ENCODE measurements at regions not wholly inside any gene's neighbourhood (a gene's known extent, or its start where the extent isn't known, plus 50 kb on each side); places are given as distances from the start of the nearest gene placed in this dataset.

- 74 to 82% methylated on average over 4 of the region's 4 CpGs for WGBS, 2 donors
- H3K9ac ChIP-seq (ENCODE audit: insufficient read depth in 1 of 2, low read length in 2 of 2) = no peak overlapping the region
These were observed 192.3 kb upstream of the SALL1 start for GRCh38 chr16:51343411-51343810.

GRCh38 chr16:51341204-51341603 is 190.1 kb upstream of the SALL1 start:
- TF ChIP-seq CTCF (IDR thresholded peaks at IDR 0.05; ENCODE audit: control extremely low read depth, extremely low read depth) = no peak
- Histone ChIP-seq H3K36me3 (ENCODE audit: control insufficient read depth in 4 of 4, insufficient read depth in 4 of 4, low read length in 4 of 4) (no peaks in the 10 kb centered on the region), H3K4me3 (no peak overlapping the region), H3K27me3 (ENCODE audit: control insufficient read depth in 3 of 3, insufficient read depth in 3 of 3, low read length in 2 of 3) (no peaks in the 10 kb centered on the region), H3K27ac (ENCODE audit: low read depth in 1 of 2, low read length in 1 of 2) (no peak overlapping the region), H3K9me3 (ENCODE audit: control insufficient read depth in 4 of 4, insufficient read depth in 3 of 4, low read length in 3 of 4) (peaks cover 0 to 7% (median 0%) of the 10 kb centered on the region in 4 donors), H3K9ac (ENCODE audit: insufficient read depth in 1 of 2, low read length in 2 of 2) (no peak overlapping the region), H3K4me1 (ENCODE audit: control insufficient read depth in 5 of 5, insufficient read depth in 5 of 5, low read length in 5 of 5) (no peaks in the 10 kb centered on the region)
- ATAC-seq (ENCODE audit: insufficient read depth, low FRiP score) (no peak), DNase-seq (no peak)
- 45 to 53% methylated on average over 4 of the region's 4 CpGs for WGBS, 2 donors

More at GRCh38 chr16:51343411-51343810, 192.3 kb upstream of the SALL1 start:
- Histone ChIP-seq H3K36me3 (ENCODE audit: control insufficient read depth in 4 of 4, insufficient read depth in 4 of 4, low read length in 4 of 4) (no peaks in the 10 kb centered on the region), H3K9me3 (ENCODE audit: control insufficient read depth in 4 of 4, insufficient read depth in 3 of 4, low read length in 3 of 4) (peaks cover 0 to 7% (median 0%) of the 10 kb centered on the region in 4 donors), H3K27me3 (ENCODE audit: control insufficient read depth in 3 of 3, insufficient read depth in 3 of 3, low read length in 2 of 3) (no peaks in the 10 kb centered on the region), H3K4me1 (ENCODE audit: control insufficient read depth in 5 of 5, insufficient read depth in 5 of 5, low read length in 5 of 5) (no peaks in the 10 kb centered on the region), H3K4me3 (no peak overlapping the region), H3K27ac (ENCODE audit: low read depth in 1 of 2, low read length in 1 of 2) (no peak overlapping the region)
- ATAC-seq (ENCODE audit: insufficient read depth, low FRiP score) = no peak
- no peak for TF ChIP-seq CTCF (IDR thresholded peaks at IDR 0.05; ENCODE audit: control extremely low read depth, extremely low read depth)
- DNase-seq = no peak

- H3K4me1 ChIP-seq (ENCODE audit: control insufficient read depth in 5 of 5, insufficient read depth in 5 of 5, low read length in 5 of 5) = no peaks in the 10 kb centered on the region
- WGBS, 2 donors = 70 to 79% methylated on average over 3 of the region's 3 CpGs
- peaks cover 0 to 2% (median 0%) of the 10 kb centered on the region in 4 donors for H3K9me3 ChIP-seq (ENCODE audit: control insufficient read depth in 4 of 4, insufficient read depth in 3 of 4, low read length in 3 of 4)
- no peaks in the 10 kb centered on the region for H3K36me3 ChIP-seq (ENCODE audit: control insufficient read depth in 4 of 4, insufficient read depth in 4 of 4, low read length in 4 of 4)
- H3K4me3 ChIP-seq = no peak overlapping the region
- no peak for TF ChIP-seq CTCF (IDR thresholded peaks at IDR 0.05; ENCODE audit: control extremely low read depth, extremely low read depth)
- H3K9ac ChIP-seq (ENCODE audit: insufficient read depth in 1 of 2, low read length in 2 of 2) = no peak overlapping the region
- DNase-seq (no peak), ATAC-seq (ENCODE audit: insufficient read depth, low FRiP score) (no peak)
- H3K27me3 ChIP-seq (ENCODE audit: control insufficient read depth in 3 of 3, insufficient read depth in 3 of 3, low read length in 2 of 3) = no peaks in the 10 kb centered on the region
- H3K27ac ChIP-seq (ENCODE audit: low read depth in 1 of 2, low read length in 1 of 2) = no peak overlapping the region
These were observed 186.6 kb upstream of the SALL1 start for GRCh38 chr16:51337662-51338061.

GRCh38 chr16:51328733-51329132 is 177.7 kb upstream of the SALL1 start:
- no peaks in the 10 kb centered on the region for H3K4me1 ChIP-seq (ENCODE audit: control insufficient read depth in 5 of 5, insufficient read depth in 5 of 5, low read length in 5 of 5)
- H3K9me3 ChIP-seq (ENCODE audit: control insufficient read depth in 4 of 4, insufficient read depth in 3 of 4, low read length in 3 of 4) = peaks cover 0 to 4% (median 0%) of the 10 kb centered on the region in 4 donors
- H3K27me3 ChIP-seq (ENCODE audit: control insufficient read depth in 3 of 3, insufficient read depth in 3 of 3, low read length in 2 of 3) = no peaks in the 10 kb centered on the region
- ATAC-seq (ENCODE audit: insufficient read depth, low FRiP score) = no peak
- no peak overlapping the region for H3K4me3 ChIP-seq
- no peaks in the 10 kb centered on the region for H3K36me3 ChIP-seq (ENCODE audit: control insufficient read depth in 4 of 4, insufficient read depth in 4 of 4, low read length in 4 of 4)
- H3K27ac ChIP-seq (ENCODE audit: low read depth in 1 of 2, low read length in 1 of 2) = no peak overlapping the region
- H3K9ac ChIP-seq (ENCODE audit: insufficient read depth in 1 of 2, low read length in 2 of 2) = no peak overlapping the region
- TF ChIP-seq CTCF (IDR thresholded peaks at IDR 0.05; ENCODE audit: control extremely low read depth, extremely low read depth) = no peak
- no peak for DNase-seq
- 66 to 74% methylated on average over 7 of the region's 7 CpGs for WGBS, 2 donors

Data from lung (tissue), 11 donors.